Erythroblast (primary cell): ENCODE measurements at regions not wholly inside any gene's neighbourhood (a gene's known extent, or its start where the extent isn't known, plus 50 kb on each side); places are given as distances from the start of the nearest gene placed in this dataset.

Experiments used
- DNase-seq, 2 experiments: peaks; one replicate each; lab custom pipeline; 2025; lab: John Stamatoyannopoulos, UW
- GATA1 ChIP-seq: IDR thresholded peaks from 2 replicates; pipeline ENCODE4 v1.6.1; 2011; ENCODE audit warnings: low read depth, mild to moderate bottlenecking, control low read depth, low read length, moderate library complexity
- POLR2A ChIP-seq: IDR thresholded peaks from 2 replicates; pipeline ENCODE4 v1.6.1; 2011; ENCODE audit warnings: mild to moderate bottlenecking, low read length

DNA sequence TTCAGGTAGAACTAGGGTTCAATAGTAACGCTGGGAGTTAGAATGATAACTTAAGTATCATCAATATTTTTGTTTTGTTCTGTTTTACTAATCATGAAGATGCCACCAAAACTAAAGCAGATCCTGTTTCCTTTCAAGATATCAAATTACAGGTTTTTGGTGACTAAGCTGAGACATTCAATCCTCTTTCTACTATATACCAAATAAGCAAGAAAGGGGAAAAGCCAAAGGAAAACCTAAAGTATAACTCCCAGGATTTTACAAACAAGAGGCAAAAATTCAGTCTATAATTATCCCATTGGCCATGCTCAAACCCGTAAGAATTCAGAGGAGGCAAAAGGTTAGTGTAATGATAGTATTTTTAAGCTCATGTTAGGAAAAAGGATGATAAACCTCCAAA, 175.2 kb upstream of the CCDC150 start:
- TF ChIP-seq GATA1 (no peak), POLR2A (no peak)
- no peak for DNase-seq

GRCh38 chr2:196466581-196466980, 172.9 kb upstream of the CCDC150 start:
- no peak for TF ChIP-seq POLR2A
- no peak for TF ChIP-seq GATA1
- DNase-seq, result no peak

GRCh38 chr2:196468394-196468793, 171.1 kb upstream of the CCDC150 start:
- TF ChIP-seq GATA1, result no peak
- no peak for TF ChIP-seq POLR2A
- peak in 1 of 2 experiments; percentile 12 for DNase-seq

DNA sequence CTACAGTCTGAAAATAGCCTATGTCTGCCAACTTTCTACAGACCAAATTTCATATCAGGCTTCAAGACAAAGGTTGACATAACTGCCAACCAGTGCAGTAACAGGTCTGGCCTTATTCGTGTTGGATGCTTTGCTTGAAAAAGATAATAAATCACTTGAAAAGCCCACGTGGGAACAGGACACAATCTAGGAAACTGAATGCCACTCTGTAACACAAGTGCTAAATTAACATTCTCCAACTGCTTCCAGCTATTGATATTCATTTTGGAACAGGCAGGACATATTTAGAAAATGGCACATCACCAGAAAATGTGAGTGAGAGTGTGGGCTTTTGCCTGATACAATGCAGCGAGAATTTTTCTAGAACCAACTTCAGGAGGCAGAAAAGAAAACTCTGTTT, 165.9 kb upstream of the CCDC150 start:
- TF ChIP-seq GATA1, result no peak
- no peak for TF ChIP-seq POLR2A
- no peak for DNase-seq

GRCh38 chr2:196475611-196476010, 163.9 kb upstream of the CCDC150 start:
- DNase-seq, result no peak
- TF ChIP-seq POLR2A (no peak), GATA1 (no peak)

GRCh38 chr2:196478588-196478987, 160.9 kb upstream of the CCDC150 start:
- DNase-seq, result no peak
- no peak for TF ChIP-seq GATA1
- TF ChIP-seq POLR2A, result no peak

- TF ChIP-seq POLR2A (no peak), GATA1 (no peak)
- no peak for DNase-seq
These were observed 160.2 kb upstream of the CCDC150 start for GRCh38 chr2:196479350-196479749.

- DNase-seq, result no peak
- TF ChIP-seq GATA1, result no peak
- no peak for TF ChIP-seq POLR2A
These were observed 158.7 kb upstream of the CCDC150 start for GRCh38 chr2:196480653-196481323.

DNA sequence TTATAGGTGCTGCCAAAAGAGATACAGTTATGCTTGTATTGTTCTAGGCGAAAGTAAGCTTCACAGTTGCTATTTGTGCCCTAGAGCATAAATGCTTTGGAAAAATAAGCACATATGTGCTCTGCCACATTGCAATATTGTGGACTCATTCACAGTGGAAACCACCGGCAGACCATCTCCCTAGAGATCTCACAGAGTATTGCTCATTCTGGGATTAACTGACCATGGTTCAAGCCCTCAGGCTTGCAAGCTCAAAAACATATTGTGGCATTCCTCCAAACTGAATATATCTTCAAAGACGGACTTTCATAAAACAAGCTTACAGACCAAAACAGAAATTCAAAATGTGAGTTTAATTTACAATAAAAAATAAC, 158.2 kb upstream of the CCDC150 start:
- no peak for DNase-seq
- TF ChIP-seq GATA1, result no peak
- TF ChIP-seq POLR2A, result no peak

GRCh38 chr2:196482119-196483065, 157.1 kb upstream of the CCDC150 start:
- TF ChIP-seq POLR2A (no peak), GATA1 (no peak)

GRCh38 chr2:196486146-196486545, 153.4 kb upstream of the CCDC150 start:
- no peak for DNase-seq
- no peak for TF ChIP-seq POLR2A
- TF ChIP-seq GATA1, result no peak

More at GRCh38 chr2:196482119-196483065, 157.1 kb upstream of the CCDC150 start:
- DNase-seq, result no peak

GRCh38 chr2:196487417-196487816, 152.1 kb upstream of the CCDC150 start:
- no peak for TF ChIP-seq GATA1
- TF ChIP-seq POLR2A, result no peak
- no peak for DNase-seq

DNA sequence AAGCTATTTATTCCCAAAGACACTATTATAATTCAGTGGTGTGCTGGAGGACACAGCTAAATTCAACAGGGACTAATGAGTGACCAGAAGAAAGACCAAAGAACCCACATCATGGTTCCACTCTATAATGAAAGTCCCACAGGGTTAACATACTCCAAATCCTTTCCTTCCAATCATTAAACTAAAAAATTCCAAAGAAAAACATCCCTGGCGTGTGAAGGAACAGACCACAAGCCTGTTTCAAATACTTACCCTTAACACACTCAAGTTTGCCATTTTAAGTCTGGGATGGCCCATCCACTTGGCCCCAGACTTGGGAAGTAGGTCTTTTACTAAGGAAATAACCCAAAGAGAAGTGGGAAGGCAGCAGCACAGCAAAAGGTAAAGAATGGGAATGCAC, 150.1 kb upstream of the CCDC150 start:
- DNase-seq, result no peak
- TF ChIP-seq GATA1 (no peak), POLR2A (no peak)

GRCh38 chr2:196492946-196493345, 146.6 kb upstream of the CCDC150 start:
- DNase-seq, result no peak
- TF ChIP-seq GATA1 (no peak), POLR2A (no peak)
